PC-9 (cell line): ENCODE measurements at regions not wholly inside any gene's neighbourhood (a gene's known extent, or its start where the extent isn't known, plus 50 kb on each side); places are given as distances from the start of the nearest gene placed in this dataset.
"Not testable (repeated sequence)": the region's sequence is repeated elsewhere in the genome, so short reads cannot be mapped to it uniquely, and the experiment has no call there.

Experiments used
- BruUV-seq: library from RNA; stranded (reverse); fragments of 400-500 nt; replicated peaks from 2 replicates; lab custom pipeline; 2021; lab: Mats Ljungman, UMichigan
- CTCF ChIA-PET: fragments of 300-600 bp; sonication (Branson Sonifier 250); formaldehyde crosslinking; loops from one replicate; lab custom pipeline; 2022; ENCODE audit warnings: antibody characterized with exemption; lab: Charles Lee
- POLR2A ChIA-PET: fragments of 300-600 bp; sonication (Branson Sonifier 250); formaldehyde crosslinking; loops from one replicate; lab custom pipeline; 2022; ENCODE audit warnings: antibody characterized with exemption; ENCODE audit not compliant: unreplicated experiment; lab: Charles Lee
- DNase-seq, 2 experiments: peaks; one replicate each; pipeline versions ENCODE4 v3.0.0 to v3.0.0-alpha.2; 2015 to 2022; ENCODE audit warnings: mixed read lengths in 1 of 2
- H2AFZ ChIP-seq: fragments of 200-600 bp; sonication (generic); 2 replicates; pipeline ENCODE4 v1.8.1; 2017; ENCODE audit warnings: antibody characterized with exemption
- H3F3A ChIP-seq: fragments of 200-600 bp; sonication (generic); 2 replicates; pipeline ENCODE4 v1.8.1; 2017; ENCODE audit warnings: antibody characterized with exemption, mild to moderate bottlenecking, low read depth; ENCODE audit not compliant: insufficient read depth
- H3K27ac ChIP-seq: fragments of 200-600 bp; sonication (generic); 2 replicates; pipeline ENCODE4 v1.6.1; 2016; ENCODE audit warnings: mixed run types
- H3K27me3 ChIP-seq: fragments of 200-600 bp; sonication (generic); 2 replicates; pipeline ENCODE4 v1.6.1; 2016; ENCODE audit warnings: low read depth, mixed run types; ENCODE audit not compliant: insufficient read depth
- H3K36me3 ChIP-seq: fragments of 200-600 bp; sonication (generic); 2 replicates; pipeline ENCODE4 v1.6.1; 2016; ENCODE audit warnings: low read depth, mixed run types
- H3K4me1 ChIP-seq: fragments of 200-600 bp; sonication (generic); replicated peaks from 2 replicates; pipeline ENCODE4 v1.6.1; 2016; ENCODE audit warnings: mixed run types; ENCODE audit not compliant: insufficient read depth
- H3K4me2 ChIP-seq: fragments of 200-600 bp; sonication (generic); 2 replicates; pipeline ENCODE4 v1.6.1; 2017; ENCODE audit warnings: mixed run types
- H3K4me3 ChIP-seq: fragments of 200-600 bp; sonication (generic); 2 replicates; pipeline ENCODE4 v1.6.1; 2016; ENCODE audit warnings: mixed run types
- H3K79me2 ChIP-seq: fragments of 200-600 bp; sonication (generic); 2 replicates; pipeline ENCODE4 v1.6.1; 2017; ENCODE audit warnings: low read depth, mixed run types
- H3K9me2 ChIP-seq: fragments of 200-600 bp; sonication (generic); 2 replicates; pipeline ENCODE4 v1.8.1; 2017; ENCODE audit warnings: mild to moderate bottlenecking; ENCODE audit not compliant: insufficient read depth
- H3K9me3 ChIP-seq: fragments of 200-600 bp; sonication (generic); 2 replicates; pipeline ENCODE4 v1.8.1; 2016; ENCODE audit warnings: low read depth; ENCODE audit not compliant: insufficient read depth
- H4K20me1 ChIP-seq: fragments of 200-600 bp; sonication (generic); 2 replicates; pipeline ENCODE4 v1.8.1; 2017; ENCODE audit not compliant: insufficient read depth
- CTCF ChIP-seq: fragments of 200-600 bp; sonication (generic); conservative IDR thresholded peaks from 2 replicates; pipeline ENCODE4 v1.6.1; 2017; ENCODE audit warnings: mixed run types, antibody characterized with exemption, mild to moderate bottlenecking, moderate library complexity
- EZH2 ChIP-seq: fragments of 200-600 bp; sonication (generic); IDR thresholded peaks from 2 replicates; pipeline ENCODE4 v1.8.0; 2017; ENCODE audit warnings: antibody characterized with exemption, low read depth
- intact Hi-C: fragments of 100-400 bp; cut with micrococcal nuclease; formaldehyde crosslinking; loops from one replicate; pipeline ENCODE4 v1.10.0; 2022; ENCODE audit not compliant: unreplicated experiment

DNA sequence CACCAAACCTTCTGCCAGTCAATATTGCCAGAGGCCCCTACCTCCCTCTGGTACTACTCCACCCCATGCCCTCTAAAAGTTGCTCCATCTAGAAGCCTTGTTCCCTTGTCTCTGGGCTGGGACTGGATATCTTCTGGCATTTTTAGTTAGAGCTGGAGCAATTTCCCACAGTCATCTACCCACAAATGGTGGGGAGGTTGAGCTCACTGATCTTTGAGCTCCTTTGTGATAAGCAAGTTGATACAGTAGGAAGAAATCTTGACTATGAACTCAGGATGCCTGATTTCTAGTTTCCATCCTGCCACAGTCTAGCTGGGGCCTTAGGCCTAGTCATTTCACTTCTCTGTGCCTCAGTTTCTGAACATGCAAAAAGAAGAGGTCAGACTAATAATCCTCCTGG, 155.0 kb downstream of the MAIP1 start:
- CTCF ChIA-PET, result no interaction called here
- H3K4me1 ChIP-seq, result no peaks in the 10 kb centered on the region

DNA sequence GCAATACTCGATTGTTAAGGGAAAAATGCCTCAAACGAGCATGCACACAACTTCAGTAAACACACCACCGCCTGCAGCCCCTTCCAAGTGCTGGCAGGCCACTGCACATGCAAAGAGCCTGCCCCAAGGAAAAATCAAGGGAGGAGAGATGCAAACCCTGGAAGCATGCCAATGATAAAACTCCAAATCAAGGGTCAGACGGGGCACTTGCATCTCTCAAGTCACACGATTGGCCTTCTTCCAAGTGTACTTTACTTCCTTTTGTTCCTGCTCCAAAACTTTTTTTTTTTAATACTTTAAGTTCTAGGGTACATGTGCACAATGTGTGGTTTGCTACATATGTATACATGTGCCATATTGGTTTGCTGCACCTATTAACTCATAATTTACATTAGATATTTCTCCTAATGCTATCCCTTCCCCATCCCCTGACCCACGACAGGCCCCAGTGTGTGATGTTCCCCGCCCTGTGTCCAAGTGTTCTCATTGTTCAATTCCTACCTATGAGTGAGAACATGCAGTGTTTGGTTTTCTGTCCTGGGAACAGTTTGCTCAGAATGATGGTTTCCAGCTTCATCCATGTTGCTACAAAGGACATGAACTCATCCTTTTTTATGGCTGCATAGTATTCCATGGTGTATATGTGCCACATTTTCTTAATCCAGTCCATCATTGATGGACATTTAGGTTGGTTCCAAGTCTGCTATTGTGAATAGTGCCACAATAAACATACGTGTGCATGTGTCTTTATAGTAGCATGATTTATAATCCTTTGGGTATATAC, 157.8 kb downstream of the MAIP1 start:
- H3K27me3 ChIP-seq, H3K4me1 ChIP-seq, H4K20me1 ChIP-seq, H2AFZ ChIP-seq, DNase-seq, CTCF ChIA-PET, H3K36me3 ChIP-seq, H3K9me2 ChIP-seq, H3K4me2 ChIP-seq, H3F3A ChIP-seq, H3K27ac ChIP-seq, POLR2A ChIA-PET, H3K9me3 ChIP-seq, H3K79me2 ChIP-seq, BruUV-seq, intact Hi-C loops, H3K4me3 ChIP-seq: not testable (repeated sequence)

More for the DNA sequence above, 155.0 kb downstream of the MAIP1 start:
- Histone ChIP-seq H3K9me2 (no peaks in the 10 kb centered on the region), H3K36me3 (no peaks in the 10 kb centered on the region), H3K4me3 (no peak overlapping the region), H4K20me1 (no peaks in the 10 kb centered on the region), H3K27me3 (no peaks in the 10 kb centered on the region), H3K79me2 (no peaks in the 10 kb centered on the region), H3K27ac (no peak overlapping the region), H2AFZ (no peak overlapping the region), H3F3A (no peaks in the 10 kb centered on the region), H3K9me3 (no peaks in the 10 kb centered on the region), H3K4me2 (no peak overlapping the region)
- intact Hi-C loops, result no loop called here
- no TSS peak for BruUV-seq
- TF ChIP-seq EZH2, result no peak
- TF ChIP-seq CTCF, result no peak
- POLR2A ChIA-PET, result no interaction called here
- no peak for DNase-seq

DNA sequence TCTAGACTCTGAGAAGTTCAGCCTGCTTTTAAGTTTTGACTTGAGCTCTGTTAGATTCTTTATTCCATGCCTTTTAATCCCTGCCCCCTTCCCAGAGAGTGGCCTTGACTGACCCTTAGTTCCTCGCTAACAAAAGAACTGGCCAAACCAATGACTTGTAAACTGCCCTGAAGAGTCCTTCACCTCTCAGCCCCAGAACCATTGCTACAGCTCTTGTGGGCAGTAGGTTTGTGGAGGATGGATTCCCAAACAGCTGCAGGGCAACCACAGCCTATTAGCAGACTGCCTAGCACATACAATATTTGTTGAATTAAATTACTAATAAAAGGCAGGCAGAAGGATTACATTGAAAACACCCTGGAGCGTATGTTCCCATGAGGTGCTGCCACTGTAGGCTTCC, 163.9 kb downstream of the MAIP1 start:
- Histone ChIP-seq H3K79me2 (no peaks in the 10 kb centered on the region), H3K36me3 (no peaks in the 10 kb centered on the region), H3K27ac (no peak overlapping the region), H4K20me1 (no peaks in the 10 kb centered on the region), H3K4me1 (no peaks in the 10 kb centered on the region), H3K4me2 (no peak overlapping the region), H3F3A (no peaks in the 10 kb centered on the region), H3K9me2 (no peaks in the 10 kb centered on the region), H3K27me3 (no peaks in the 10 kb centered on the region), H3K4me3 (no peak overlapping the region), H3K9me3 (no peaks in the 10 kb centered on the region), H2AFZ (no peak overlapping the region)
- POLR2A ChIA-PET, result interaction anchor here (0.7 kb wide), 1 partner anchor 467 kb away, joined by 4 read pairs; no protein-coding TSS in a partner anchor
- intact Hi-C loops, result no loop called here
- BruUV-seq, result no TSS peak
- TF ChIP-seq EZH2 (no peak), CTCF (no peak)
- DNase-seq, result no peak
- CTCF ChIA-PET, result no interaction called here

GRCh38 chr2:200121931-200122330, 166.5 kb downstream of the MAIP1 start:
- no peaks in the 10 kb centered on the region for H3F3A ChIP-seq

More at GRCh38 chr2:200121931-200122330, 166.5 kb downstream of the MAIP1 start:
- Histone ChIP-seq H3K4me2 (no peak overlapping the region), H4K20me1 (no peaks in the 10 kb centered on the region), H3K79me2 (no peaks in the 10 kb centered on the region), H3K27ac (no peak overlapping the region), H3K27me3 (no peaks in the 10 kb centered on the region), H3K4me1 (peaks cover 10% of the 10 kb centered on the region), H2AFZ (no peak overlapping the region), H3K4me3 (no peak overlapping the region), H3K9me2 (no peaks in the 10 kb centered on the region), H3K9me3 (no peaks in the 10 kb centered on the region), H3K36me3 (no peaks in the 10 kb centered on the region)
- TF ChIP-seq EZH2 (no peak), CTCF (no peak)
- no TSS peak for BruUV-seq
- intact Hi-C loops, result no loop called here
- CTCF ChIA-PET, result no interaction called here
- DNase-seq, result no peak
- POLR2A ChIA-PET, result no interaction called here
